ENCODE measurements at regions not wholly inside any gene's neighbourhood (a gene's known extent, or its start where the extent isn't known, plus 50 kb on each side); places are given as distances from the start of the nearest gene placed in this dataset.
A peak's percentile ranks its signal among the peaks of the same experiment; 100 is the strongest.

DNA sequence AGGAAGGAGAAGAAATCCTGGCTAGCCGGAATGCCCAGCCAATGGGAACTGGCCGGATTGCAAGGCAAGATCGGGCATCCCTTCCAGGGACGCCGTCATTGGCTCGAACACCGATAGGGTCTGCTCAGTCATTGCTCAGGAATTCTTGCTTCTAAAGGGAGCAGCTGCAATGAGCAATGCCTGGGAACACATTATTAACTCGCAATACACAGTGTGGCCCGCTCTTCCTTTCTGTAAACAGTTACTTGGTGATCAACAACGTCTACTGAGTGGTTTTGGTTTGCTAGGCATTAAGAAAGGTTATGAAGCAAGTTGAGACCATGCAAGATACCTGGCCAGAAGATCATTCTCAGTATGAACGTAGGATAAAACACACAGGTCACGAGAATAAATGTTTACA is 165.4 kb upstream of the CITED2 start:
- no peak overlapping the region for H3K4me3 ChIP-seq (ENCODE audit: insufficient read depth, low read depth, low read length)
- no peaks in the 10 kb centered on the region for H3K79me2 ChIP-seq (ENCODE audit: insufficient read depth, low read length)
- H3K4me2 ChIP-seq (ENCODE audit: low read length): peak overlapping the region; percentile 68
- H3K27ac ChIP-seq (ENCODE audit: low read depth, low read length): peak overlapping the region; percentile 87
- H2AFZ ChIP-seq (ENCODE audit: low read depth, low read length): peak overlapping the region; percentile 73
- no peaks in the 10 kb centered on the region for H3K27me3 ChIP-seq (ENCODE audit: insufficient read depth, low read length)
- H3K27ac Mint-ChIP-seq (ENCODE audit: unreplicated experiment): peak overlapping the region; percentile 58
- H3K36me3 ChIP-seq (ENCODE audit: insufficient read depth, low read length): no peaks in the 10 kb centered on the region
- peak overlapping the region; percentile 66 for H3K9ac ChIP-seq (ENCODE audit: low read length)
- H3K36me3 Mint-ChIP-seq (ENCODE audit: low read depth, unreplicated experiment): no peaks in the 10 kb centered on the region
- no peaks in the 10 kb centered on the region for H3K9me3 ChIP-seq (ENCODE audit: insufficient read depth, low read depth, low read length)
- peaks cover 11% of the 10 kb centered on the region for H3K4me1 Mint-ChIP-seq (ENCODE audit: low read depth, unreplicated experiment)
- peaks cover 15% of the 10 kb centered on the region for H3K4me1 ChIP-seq (ENCODE audit: insufficient read depth, low read length)
- no peak for TF ChIP-seq EZH2 (IDR thresholded peaks at IDR 0.05; ENCODE audit: insufficient read depth, low read length)
- TF ChIP-seq, protein P1, sequence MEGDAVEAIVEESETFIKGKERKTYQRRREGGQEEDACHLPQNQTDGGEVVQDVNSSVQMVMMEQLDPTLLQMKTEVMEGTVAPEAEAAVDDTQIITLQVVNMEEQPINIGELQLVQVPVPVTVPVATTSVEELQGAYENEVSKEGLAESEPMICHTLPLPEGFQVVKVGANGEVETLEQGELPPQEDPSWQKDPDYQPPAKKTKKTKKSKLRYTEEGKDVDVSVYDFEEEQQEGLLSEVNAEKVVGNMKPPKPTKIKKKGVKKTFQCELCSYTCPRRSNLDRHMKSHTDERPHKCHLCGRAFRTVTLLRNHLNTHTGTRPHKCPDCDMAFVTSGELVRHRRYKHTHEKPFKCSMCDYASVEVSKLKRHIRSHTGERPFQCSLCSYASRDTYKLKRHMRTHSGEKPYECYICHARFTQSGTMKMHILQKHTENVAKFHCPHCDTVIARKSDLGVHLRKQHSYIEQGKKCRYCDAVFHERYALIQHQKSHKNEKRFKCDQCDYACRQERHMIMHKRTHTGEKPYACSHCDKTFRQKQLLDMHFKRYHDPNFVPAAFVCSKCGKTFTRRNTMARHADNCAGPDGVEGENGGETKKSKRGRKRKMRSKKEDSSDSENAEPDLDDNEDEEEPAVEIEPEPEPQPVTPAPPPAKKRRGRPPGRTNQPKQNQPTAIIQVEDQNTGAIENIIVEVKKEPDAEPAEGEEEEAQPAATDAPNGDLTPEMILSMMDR (IDR thresholded peaks at IDR 0.05; ENCODE audit: insufficient read depth, low read depth, low read length): no peak
- H3K27me3 Mint-ChIP-seq (ENCODE audit: low read depth, unreplicated experiment): no peaks in the 10 kb centered on the region
- FAIRE-seq: no peak
- H3K4me3 Mint-ChIP-seq (ENCODE audit: unreplicated experiment): no peak overlapping the region
- no peaks in the 10 kb centered on the region for H4K20me1 ChIP-seq (ENCODE audit: insufficient read depth, low read length)
- peak; percentile 97 for DNase-seq (ENCODE audit: low read depth)
- peaks cover 2% of the 10 kb centered on the region for H3K9me3 Mint-ChIP-seq (ENCODE audit: unreplicated experiment)

DNA sequence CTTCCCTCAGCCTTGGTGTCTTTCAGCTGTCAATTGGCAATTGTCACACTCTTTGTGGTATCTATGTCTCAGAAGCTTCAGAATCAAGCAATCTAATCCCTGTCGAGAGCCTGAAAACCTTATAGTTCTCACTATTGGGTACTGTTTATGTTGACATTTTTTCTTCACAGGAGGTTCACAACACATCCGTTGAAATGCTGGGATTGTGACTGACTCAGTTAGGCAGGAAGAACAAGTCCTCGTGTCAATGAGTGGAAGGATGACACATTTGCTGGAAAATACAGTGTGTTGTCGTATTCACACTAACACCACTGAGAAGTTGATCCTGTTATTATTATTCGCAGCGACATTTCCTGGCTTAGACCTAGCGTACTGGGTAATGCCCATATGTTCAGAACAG is 163.9 kb upstream of the CITED2 start:
- Histone ChIP-seq H3K27ac (ENCODE audit: low read depth, low read length) (peak overlapping the region; percentile 87), H3K36me3 (ENCODE audit: insufficient read depth, low read length) (no peaks in the 10 kb centered on the region), H3K79me2 (ENCODE audit: insufficient read depth, low read length) (no peaks in the 10 kb centered on the region), H3K4me2 (ENCODE audit: low read length) (no peak overlapping the region), H3K4me3 (ENCODE audit: insufficient read depth, low read depth, low read length) (no peak overlapping the region), H3K9me3 (ENCODE audit: insufficient read depth, low read depth, low read length) (no peaks in the 10 kb centered on the region), H3K4me1 (ENCODE audit: insufficient read depth, low read length) (peaks cover 24% of the 10 kb centered on the region), H3K27me3 (ENCODE audit: insufficient read depth, low read length) (no peaks in the 10 kb centered on the region), H4K20me1 (ENCODE audit: insufficient read depth, low read length) (no peaks in the 10 kb centered on the region), H3K9ac (ENCODE audit: low read length) (no peak overlapping the region), H2AFZ (ENCODE audit: low read depth, low read length) (no peak overlapping the region)
- Mint-ChIP-seq H3K9me3 (ENCODE audit: unreplicated experiment) (peaks cover 2% of the 10 kb centered on the region), H3K4me1 (ENCODE audit: low read depth, unreplicated experiment) (peaks cover 24% of the 10 kb centered on the region), H3K36me3 (ENCODE audit: low read depth, unreplicated experiment) (no peaks in the 10 kb centered on the region), H3K27me3 (ENCODE audit: low read depth, unreplicated experiment) (no peaks in the 10 kb centered on the region), H3K4me3 (ENCODE audit: unreplicated experiment) (no peak overlapping the region), H3K27ac (ENCODE audit: unreplicated experiment) (peak overlapping the region; percentile 23)
- FAIRE-seq (no peak), DNase-seq (ENCODE audit: low read depth) (no peak)
- TF ChIP-seq EZH2 (IDR thresholded peaks at IDR 0.05; ENCODE audit: insufficient read depth, low read length): no peak
- TF ChIP-seq, protein P1 (IDR thresholded peaks at IDR 0.05; ENCODE audit: insufficient read depth, low read depth, low read length): no peak

DNA sequence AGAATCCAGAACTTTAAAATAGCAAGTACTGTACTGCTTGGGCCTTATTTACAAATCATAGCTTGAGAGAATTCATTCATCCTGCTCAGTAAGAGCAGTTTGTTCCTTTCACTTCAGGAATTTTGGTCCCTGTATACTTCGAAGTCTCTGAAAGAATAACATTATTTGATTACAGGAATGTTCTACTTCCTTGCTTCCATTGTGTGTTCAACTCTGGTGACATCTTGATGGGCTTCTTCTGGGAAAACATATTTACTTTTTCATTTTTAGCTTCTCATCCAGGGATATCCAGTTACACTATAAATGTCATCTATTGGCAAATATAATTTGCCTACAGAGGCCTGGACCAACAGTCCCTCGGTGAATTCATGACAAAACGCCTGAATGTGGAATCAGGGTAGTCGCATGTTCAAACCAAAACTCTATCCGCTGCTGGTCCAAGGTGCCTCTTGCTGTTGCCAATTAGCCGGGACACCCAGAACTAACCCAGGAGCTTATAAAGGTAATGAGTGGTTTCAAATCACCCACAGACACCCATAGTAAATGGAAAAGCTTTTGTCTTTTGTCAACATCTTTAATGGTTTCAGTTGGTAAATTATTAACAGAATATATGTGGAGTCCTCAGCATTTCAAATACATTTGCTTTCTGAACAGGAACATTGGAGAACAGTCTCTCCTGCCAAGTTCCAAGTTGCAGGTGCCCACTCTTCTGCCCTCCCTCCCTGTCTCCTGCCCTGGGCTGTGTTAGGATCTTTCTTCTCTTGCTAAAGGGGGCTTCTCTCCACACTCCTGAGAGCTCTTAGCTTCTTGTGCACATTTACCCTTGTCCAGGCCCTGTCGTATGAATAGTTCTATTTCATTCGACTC is 162.5 kb upstream of the CITED2 start:
- Mint-ChIP-seq H3K9me3 (ENCODE audit: unreplicated experiment) (peaks cover 2% of the 10 kb centered on the region), H3K4me1 (ENCODE audit: low read depth, unreplicated experiment) (peaks cover 26% of the 10 kb centered on the region), H3K27ac (ENCODE audit: unreplicated experiment) (peak overlapping the region; percentile 51), H3K27me3 (ENCODE audit: low read depth, unreplicated experiment) (no peaks in the 10 kb centered on the region), H3K4me3 (ENCODE audit: unreplicated experiment) (no peak overlapping the region), H3K36me3 (ENCODE audit: low read depth, unreplicated experiment) (no peaks in the 10 kb centered on the region)
- Histone ChIP-seq H2AFZ (ENCODE audit: low read depth, low read length) (no peak overlapping the region), H3K27ac (ENCODE audit: low read depth, low read length) (no peak overlapping the region), H3K36me3 (ENCODE audit: insufficient read depth, low read length) (no peaks in the 10 kb centered on the region), H3K9ac (ENCODE audit: low read length) (no peak overlapping the region), H3K4me3 (ENCODE audit: insufficient read depth, low read depth, low read length) (no peak overlapping the region), H3K4me2 (ENCODE audit: low read length) (no peak overlapping the region), H3K27me3 (ENCODE audit: insufficient read depth, low read length) (no peaks in the 10 kb centered on the region), H3K9me3 (ENCODE audit: insufficient read depth, low read depth, low read length) (no peaks in the 10 kb centered on the region), H3K79me2 (ENCODE audit: insufficient read depth, low read length) (no peaks in the 10 kb centered on the region), H3K4me1 (ENCODE audit: insufficient read depth, low read length) (peaks cover 27% of the 10 kb centered on the region), H4K20me1 (ENCODE audit: insufficient read depth, low read length) (no peaks in the 10 kb centered on the region)
- no peak for DNase-seq (ENCODE audit: low read depth)
- no peak for FAIRE-seq
- TF ChIP-seq EZH2 (IDR thresholded peaks at IDR 0.05; ENCODE audit: insufficient read depth, low read length): no peak
- TF ChIP-seq, protein P1 (IDR thresholded peaks at IDR 0.05; ENCODE audit: insufficient read depth, low read depth, low read length): no peak
